Smooth muscle cell (in vitro differentiated cells): ENCODE measurements at regions not wholly inside any gene's neighbourhood (a gene's known extent, or its start where the extent isn't known, plus 50 kb on each side); places are given as distances from the start of the nearest gene placed in this dataset.

Experiments
- DNase-seq: peaks from one replicate; lab custom pipeline; 2025; ENCODE audit not compliant: unreplicated experiment; lab: John Stamatoyannopoulos, UW
- H2AFZ ChIP-seq: fragments of 200-600 bp; sonication (generic); 2 replicates; pipeline ENCODE4 v1.6.0; 2016; ENCODE audit warnings: antibody characterized with exemption, low read depth, mild to moderate bottlenecking
- H3F3A ChIP-seq: fragments of 200-600 bp; sonication (generic); 2 replicates; pipeline ENCODE4 v1.6.0; 2017; ENCODE audit warnings: antibody characterized with exemption, low read depth
- H3K27ac ChIP-seq: fragments of 200-600 bp; sonication (generic); 2 replicates; pipeline ENCODE4 v1.5.1; 2016; ENCODE audit warnings: low read depth, mild to moderate bottlenecking
- H3K27me3 ChIP-seq: fragments of 200-600 bp; sonication (generic); 2 replicates; pipeline ENCODE4 v1.6.1; 2016; ENCODE audit warnings: low read depth, mild to moderate bottlenecking
- H3K36me3 ChIP-seq: fragments of 200-600 bp; sonication (generic); 2 replicates; pipeline ENCODE4 v1.5.1; 2016; ENCODE audit warnings: low read depth
- H3K4me1 ChIP-seq: fragments of 200-600 bp; sonication (generic); 2 replicates; pipeline ENCODE4 v1.5.1; 2016; ENCODE audit warnings: low read depth
- H3K4me2 ChIP-seq: fragments of 200-600 bp; sonication (generic); 2 replicates; pipeline ENCODE4 v1.6.0; 2016; ENCODE audit warnings: mild to moderate bottlenecking
- H3K4me3 ChIP-seq: fragments of 200-600 bp; sonication (generic); 2 replicates; pipeline ENCODE4 v1.5.1; 2016; ENCODE audit warnings: mild to moderate bottlenecking
- H3K79me2 ChIP-seq: fragments of 200-600 bp; sonication (generic); 2 replicates; pipeline ENCODE4 v1.6.0; 2016; ENCODE audit warnings: low read depth, mild to moderate bottlenecking
- H3K9ac ChIP-seq: fragments of 200-600 bp; sonication (generic); 2 replicates; pipeline ENCODE4 v1.6.0; 2016; ENCODE audit warnings: low read depth
- H3K9me3 ChIP-seq: fragments of 200-600 bp; sonication (generic); replicated peaks from 2 replicates; pipeline ENCODE4 v1.5.1; 2016; ENCODE audit warnings: low read depth
- H4K20me1 ChIP-seq: fragments of 200-600 bp; sonication (generic); 2 replicates; pipeline ENCODE4 v1.6.0; 2016; ENCODE audit warnings: low read depth
- WGBS: methylation state at CpG from one replicate; pipeline ENCODE4 v1.1.7; 2016; ENCODE audit warnings: low lambda C conversion rate; 5-methylcytosine and 5-hydroxymethylcytosine counted together
- TF ChIP-seq, protein P1 (sequence below): fragments of 200-600 bp; sonication (generic); IDR thresholded peaks from 2 replicates; pipeline ENCODE4 v1.5.1; 2017; ENCODE audit warnings: borderline replicate concordance, mild to moderate bottlenecking, antibody characterized with exemption; ENCODE audit not compliant: insufficient read depth, poor library complexity, severe bottlenecking

DNA sequence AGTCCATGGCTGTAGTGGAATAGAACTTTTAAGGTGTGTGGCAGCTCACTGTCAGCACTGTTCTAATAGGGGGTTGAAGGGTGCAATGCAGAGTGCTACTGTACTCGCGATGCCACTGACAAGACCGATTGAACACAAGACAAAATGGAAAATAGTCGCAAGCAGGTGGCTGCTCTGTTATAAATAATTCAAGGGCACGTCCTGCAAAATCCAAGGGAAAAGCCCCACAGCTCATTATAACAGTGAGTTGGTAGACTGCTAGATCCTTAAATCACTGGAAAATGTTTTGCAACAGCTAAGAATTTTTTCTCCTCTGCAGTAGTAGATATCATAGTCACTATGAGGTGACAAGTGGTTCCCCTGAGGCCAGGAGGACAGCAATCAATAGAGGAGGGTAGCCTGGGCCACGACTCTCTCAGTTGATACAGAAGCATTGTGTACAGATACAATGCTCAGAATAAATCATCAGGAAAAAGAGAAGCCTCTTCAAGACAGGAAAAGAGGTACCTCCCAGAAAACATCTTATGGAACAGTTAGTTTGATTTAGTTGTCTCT lies 926.3 kb downstream of the TLE4 start:
- Histone ChIP-seq H3K4me1 (no peaks in the 10 kb centered on the region), H4K20me1 (no peaks in the 10 kb centered on the region), H2AFZ (no peak overlapping the region), H3K9ac (no peak overlapping the region), H3K4me2 (no peak overlapping the region), H3F3A (no peaks in the 10 kb centered on the region), H3K79me2 (no peaks in the 10 kb centered on the region), H3K4me3 (no peak overlapping the region), H3K36me3 (no peaks in the 10 kb centered on the region), H3K27me3 (no peaks in the 10 kb centered on the region), H3K9me3 (no peaks in the 10 kb centered on the region), H3K27ac (no peak overlapping the region)
- DNase-seq = no peak
- TF ChIP-seq, protein P1, sequence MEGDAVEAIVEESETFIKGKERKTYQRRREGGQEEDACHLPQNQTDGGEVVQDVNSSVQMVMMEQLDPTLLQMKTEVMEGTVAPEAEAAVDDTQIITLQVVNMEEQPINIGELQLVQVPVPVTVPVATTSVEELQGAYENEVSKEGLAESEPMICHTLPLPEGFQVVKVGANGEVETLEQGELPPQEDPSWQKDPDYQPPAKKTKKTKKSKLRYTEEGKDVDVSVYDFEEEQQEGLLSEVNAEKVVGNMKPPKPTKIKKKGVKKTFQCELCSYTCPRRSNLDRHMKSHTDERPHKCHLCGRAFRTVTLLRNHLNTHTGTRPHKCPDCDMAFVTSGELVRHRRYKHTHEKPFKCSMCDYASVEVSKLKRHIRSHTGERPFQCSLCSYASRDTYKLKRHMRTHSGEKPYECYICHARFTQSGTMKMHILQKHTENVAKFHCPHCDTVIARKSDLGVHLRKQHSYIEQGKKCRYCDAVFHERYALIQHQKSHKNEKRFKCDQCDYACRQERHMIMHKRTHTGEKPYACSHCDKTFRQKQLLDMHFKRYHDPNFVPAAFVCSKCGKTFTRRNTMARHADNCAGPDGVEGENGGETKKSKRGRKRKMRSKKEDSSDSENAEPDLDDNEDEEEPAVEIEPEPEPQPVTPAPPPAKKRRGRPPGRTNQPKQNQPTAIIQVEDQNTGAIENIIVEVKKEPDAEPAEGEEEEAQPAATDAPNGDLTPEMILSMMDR = no peak
- WGBS = 83% methylated on average over 6 of the region's 6 CpGs

DNA sequence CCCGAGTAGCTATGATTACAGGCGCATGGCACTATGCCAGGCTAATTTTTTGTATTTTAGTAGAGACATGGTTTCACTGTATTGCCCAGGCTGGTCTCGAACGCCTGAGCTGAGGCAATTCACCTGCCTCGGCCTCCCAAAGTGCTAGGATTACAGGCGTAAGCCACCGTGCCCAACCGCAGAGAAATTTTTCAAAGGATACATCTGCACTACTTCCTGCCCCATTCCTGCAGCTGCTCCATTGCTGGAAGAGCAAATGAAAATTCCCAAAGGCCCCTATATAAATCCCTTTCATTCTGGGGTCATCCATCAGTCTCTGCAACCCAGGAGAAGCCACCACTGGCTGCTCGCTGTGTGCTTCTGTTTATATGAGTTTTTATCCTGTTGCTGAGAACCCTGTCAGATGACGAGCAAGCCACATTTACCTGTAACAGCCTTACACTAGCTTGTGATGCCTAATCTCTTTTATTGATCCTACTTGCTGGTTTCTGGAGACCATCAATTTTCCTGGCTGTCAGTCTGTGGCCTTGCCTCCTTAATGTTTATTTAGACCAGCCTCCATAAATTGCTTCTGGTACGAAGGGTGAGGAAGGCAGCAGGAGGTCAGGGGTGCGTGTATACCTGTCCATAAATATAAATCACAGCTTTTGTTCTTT lies 925.3 kb downstream of the TLE4 start:
- Histone ChIP-seq H3K9ac (no peak overlapping the region), H3K36me3 (no peaks in the 10 kb centered on the region), H3K4me2 (no peak overlapping the region), H3K4me3 (no peak overlapping the region), H4K20me1 (no peaks in the 10 kb centered on the region), H2AFZ (no peak overlapping the region), H3K4me1 (no peaks in the 10 kb centered on the region), H3F3A (no peaks in the 10 kb centered on the region), H3K79me2 (no peaks in the 10 kb centered on the region), H3K27me3 (no peaks in the 10 kb centered on the region), H3K27ac (no peak overlapping the region), H3K9me3 (no peaks in the 10 kb centered on the region)
- DNase-seq = no peak
- 89% methylated on average over 12 of the region's 12 CpGs for WGBS
- TF ChIP-seq, protein P1 = no peak

DNA sequence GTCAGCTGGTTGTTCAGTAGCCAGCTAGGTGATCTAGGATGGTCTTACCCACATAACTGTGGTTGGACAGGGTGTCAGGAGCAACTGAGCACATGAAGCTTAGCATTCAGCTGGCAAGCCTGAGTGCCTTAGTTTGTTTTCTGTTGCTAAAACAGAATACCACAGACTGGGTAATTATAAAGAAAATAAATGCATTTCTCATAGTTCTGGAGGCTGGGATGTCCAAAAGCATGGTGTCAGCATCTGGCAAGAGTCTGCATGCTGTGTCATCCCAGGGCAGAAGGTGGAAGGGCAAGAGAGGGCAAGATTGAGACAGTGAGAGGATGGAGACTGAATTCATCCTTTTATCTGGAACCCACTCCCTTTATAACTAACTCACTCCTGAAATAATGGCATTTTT lies 921.5 kb downstream of the TLE4 start:
- Histone ChIP-seq H2AFZ (no peak overlapping the region), H3K9me3 (no peaks in the 10 kb centered on the region), H3K4me3 (no peak overlapping the region), H3K9ac (no peak overlapping the region), H3K27me3 (no peaks in the 10 kb centered on the region), H3K27ac (no peak overlapping the region), H4K20me1 (no peaks in the 10 kb centered on the region), H3K4me2 (no peak overlapping the region), H3K79me2 (no peaks in the 10 kb centered on the region), H3K36me3 (no peaks in the 10 kb centered on the region), H3K4me1 (no peaks in the 10 kb centered on the region), H3F3A (no peaks in the 10 kb centered on the region)
- TF ChIP-seq, protein P1 = no peak
- DNase-seq = no peak

DNA sequence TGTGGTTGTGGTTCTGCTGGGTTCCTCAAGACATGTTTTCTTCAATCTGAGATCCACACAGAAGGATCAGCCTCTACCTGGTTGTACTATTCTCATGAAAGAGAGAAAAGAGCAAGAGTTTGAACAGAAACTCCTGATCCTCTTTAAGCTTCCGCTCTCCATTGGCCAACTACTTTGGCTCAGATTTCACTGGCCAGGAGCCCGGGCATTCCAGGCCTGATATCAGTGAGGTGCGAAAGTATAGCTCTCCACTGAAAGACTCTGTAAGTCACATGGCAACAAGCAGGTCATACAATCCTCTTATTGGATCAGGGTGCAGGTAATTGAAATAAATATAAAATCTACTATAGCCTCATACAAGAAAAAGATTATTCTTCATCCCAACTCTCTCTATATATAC lies 920.5 kb downstream of the TLE4 start:
- no peak for DNase-seq
- H3K36me3 ChIP-seq = no peaks in the 10 kb centered on the region
- H3K79me2 ChIP-seq = no peaks in the 10 kb centered on the region
- no peak overlapping the region for H2AFZ ChIP-seq
- WGBS = 85% methylated on average over 3 of the region's 3 CpGs
- H3F3A ChIP-seq = no peaks in the 10 kb centered on the region
- no peaks in the 10 kb centered on the region for H3K9me3 ChIP-seq
- TF ChIP-seq, protein P1 = no peak
- H4K20me1 ChIP-seq = no peaks in the 10 kb centered on the region
- H3K4me2 ChIP-seq = no peak overlapping the region
- no peak overlapping the region for H3K4me3 ChIP-seq
- no peak overlapping the region for H3K27ac ChIP-seq
- H3K9ac ChIP-seq = no peak overlapping the region
- H3K4me1 ChIP-seq = no peaks in the 10 kb centered on the region
- H3K27me3 ChIP-seq = no peaks in the 10 kb centered on the region
